Right forelimb (tissue), 1 donor: ENCODE measurements at regions not wholly inside any gene's neighbourhood (a gene's known extent, or its start where the extent isn't known, plus 50 kb on each side); places are given as distances from the start of the nearest gene placed in this dataset.

Experiments used
- DNase-seq: peaks from one replicate; pipeline ENCODE4 v3.0.0-alpha.2; 2018

GRCh38 chr10:6919077-6919476 lies 339.0 kb upstream of the PRKCQ start:
- DNase-seq = no peak

GRCh38 chr10:6918305-6918704 lies 338.2 kb upstream of the PRKCQ start:
- no peak for DNase-seq

GRCh38 chr10:6917125-6917524 lies 337.0 kb upstream of the PRKCQ start:
- no peak for DNase-seq

GRCh38 chr10:6916601-6917000 lies 336.5 kb upstream of the PRKCQ start:
- DNase-seq = no peak

- no peak for DNase-seq
Observed at GRCh38 chr10:6915307-6915706, 335.2 kb upstream of the PRKCQ start.

GRCh38 chr10:6912929-6913328 lies 332.9 kb upstream of the PRKCQ start:
- DNase-seq = no peak

- no peak for DNase-seq
Observed at GRCh38 chr10:6912424-6912823, 332.3 kb upstream of the PRKCQ start.

- no peak for DNase-seq
Observed at GRCh38 chr10:6912021-6912420, 331.9 kb upstream of the PRKCQ start.

- DNase-seq = no peak
Observed at GRCh38 chr10:6909905-6910560, 330.0 kb upstream of the PRKCQ start.

- no peak for DNase-seq
Observed at GRCh38 chr10:6907877-6908530, 327.9 kb upstream of the PRKCQ start.

GRCh38 chr10:6894405-6894804 lies 314.3 kb upstream of the PRKCQ start:
- no peak for DNase-seq

GRCh38 chr10:6892864-6893263 lies 312.8 kb upstream of the PRKCQ start:
- DNase-seq = no peak

GRCh38 chr10:6891924-6892323 lies 311.8 kb upstream of the PRKCQ start:
- DNase-seq = no peak

- DNase-seq = no peak
Observed at GRCh38 chr10:6889718-6890117, 309.6 kb upstream of the PRKCQ start.

- no peak for DNase-seq
Observed at GRCh38 chr10:6888434-6888833, 308.4 kb upstream of the PRKCQ start.

- no peak for DNase-seq
Observed at GRCh38 chr10:6885284-6885683, 305.2 kb upstream of the PRKCQ start.

- DNase-seq = no peak
Observed at GRCh38 chr10:6881987-6882386, 301.9 kb upstream of the PRKCQ start.

GRCh38 chr10:6877722-6878392 lies 297.8 kb upstream of the PRKCQ start:
- peak; percentile 64 for DNase-seq

- DNase-seq = peak; percentile 50
Observed at GRCh38 chr10:6877336-6877721, 297.3 kb upstream of the PRKCQ start.

- DNase-seq = no peak
Observed at GRCh38 chr10:6875269-6875865, 295.3 kb upstream of the PRKCQ start.

GRCh38 chr10:6871128-6871527 lies 291.1 kb upstream of the PRKCQ start:
- no peak for DNase-seq

GRCh38 chr10:6868036-6868725 lies 288.1 kb upstream of the PRKCQ start:
- no peak for DNase-seq

- DNase-seq = no peak
Observed at GRCh38 chr10:6866757-6867156, 286.7 kb upstream of the PRKCQ start.
